ENCODE measurements at regions not wholly inside any gene's neighbourhood (a gene's known extent, or its start where the extent isn't known, plus 50 kb on each side); places are given as distances from the start of the nearest gene placed in this dataset.
"Not testable (repeated sequence)": the region's sequence is repeated elsewhere in the genome, so short reads cannot be mapped to it uniquely, and the experiment has no call there.

DNA sequence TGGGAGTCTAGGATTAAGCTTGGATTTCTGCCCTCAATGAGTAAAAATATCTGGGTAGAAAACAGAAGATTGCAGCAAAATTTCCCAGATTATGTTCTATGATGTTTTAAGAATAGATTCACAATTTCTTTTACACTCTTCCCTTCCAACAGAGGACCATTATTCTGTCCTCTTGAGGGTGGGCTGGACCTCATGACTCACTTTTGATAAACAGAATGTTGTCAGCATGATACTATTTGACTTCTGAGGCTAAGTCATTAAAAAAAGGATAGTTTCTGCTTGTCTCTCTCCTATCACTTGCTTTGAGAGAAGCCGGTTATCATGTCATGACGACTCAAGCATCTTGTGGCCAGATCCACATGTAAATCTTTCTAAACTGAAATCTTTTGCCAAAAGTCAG, 396.2 kb upstream of the CDIN1 start:
- POLR2A ChIA-PET, result no interaction called here
- no peak for DNase-seq
- 100% methylated on average over 2 of the region's 2 CpGs for WGBS (ENCODE audit: insufficient coverage)

DNA sequence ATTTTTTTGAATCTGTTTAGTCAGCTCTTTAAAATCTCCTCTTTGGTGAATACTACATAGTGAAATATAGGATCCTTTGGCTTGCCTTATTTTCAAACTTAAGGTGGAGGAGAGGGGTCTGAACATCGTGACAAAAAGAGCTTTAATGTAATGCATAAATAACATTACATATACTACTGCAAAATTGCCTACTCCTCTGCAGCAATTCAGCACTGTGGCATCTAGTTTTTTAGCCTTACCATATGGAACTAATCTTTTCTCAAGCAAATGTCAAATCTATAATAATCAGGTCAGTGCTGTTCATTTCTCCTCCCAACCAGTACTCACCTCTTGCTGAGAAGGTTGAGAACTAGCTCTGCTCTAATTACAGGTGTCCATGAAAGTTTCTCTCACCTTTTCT, 394.0 kb upstream of the CDIN1 start:
- Histone ChIP-seq H3K36me3 (ENCODE audit: control insufficient read depth in 4 of 4, insufficient read depth in 4 of 4, low read length in 3 of 4) (no peaks in the 10 kb centered on the region), H3K4me1 (ENCODE audit: control extremely low read depth in 1 of 4, control insufficient read depth in 4 of 4, insufficient read depth in 4 of 4, low read length in 3 of 4) (no peaks in the 10 kb centered on the region), H3K4me3 (ENCODE audit: control insufficient read depth in 1 of 7, extremely low read depth in 1 of 7, insufficient read depth in 4 of 7, low read depth in 2 of 7, low read length in 6 of 7) (no peak overlapping the region), H3K9me3 (ENCODE audit: control extremely low read depth in 1 of 5, control insufficient read depth in 4 of 5, insufficient read depth in 2 of 5, low read depth in 1 of 5, low read length in 4 of 5) (no peaks in the 10 kb centered on the region), H3K27me3 (replicated peaks in 2 of 5; ENCODE audit: control insufficient read depth in 4 of 5, insufficient read depth in 5 of 5, low read length in 4 of 5) (no peaks in the 10 kb centered on the region), H3K27ac (ENCODE audit: insufficient read depth in 1 of 2, low read depth in 1 of 2, low read length in 2 of 2, poor library complexity in 1 of 2, severe bottlenecking in 2 of 2) (no peak overlapping the region)
- ChIA-PET CTCF (no interaction called here), POLR2A (no interaction called here)
- no peak for DNase-seq
- WGBS (ENCODE audit: insufficient coverage), result no CpG with 5 or more reads among the region's 1 CpG

More for the DNA sequence above, 396.2 kb upstream of the CDIN1 start:
- Histone ChIP-seq H3K27me3 (replicated peaks in 2 of 5; ENCODE audit: control insufficient read depth in 4 of 5, insufficient read depth in 5 of 5, low read length in 4 of 5) (no peaks in the 10 kb centered on the region), H3K36me3 (ENCODE audit: control insufficient read depth in 4 of 4, insufficient read depth in 4 of 4, low read length in 3 of 4) (no peaks in the 10 kb centered on the region), H3K4me3 (ENCODE audit: control insufficient read depth in 1 of 7, extremely low read depth in 1 of 7, insufficient read depth in 4 of 7, low read depth in 2 of 7, low read length in 6 of 7) (no peak overlapping the region), H3K9me3 (ENCODE audit: control extremely low read depth in 1 of 5, control insufficient read depth in 4 of 5, insufficient read depth in 2 of 5, low read depth in 1 of 5, low read length in 4 of 5) (no peaks in the 10 kb centered on the region), H3K27ac (ENCODE audit: insufficient read depth in 1 of 2, low read depth in 1 of 2, low read length in 2 of 2, poor library complexity in 1 of 2, severe bottlenecking in 2 of 2) (no peak overlapping the region), H3K4me1 (ENCODE audit: control extremely low read depth in 1 of 4, control insufficient read depth in 4 of 4, insufficient read depth in 4 of 4, low read length in 3 of 4) (no peaks in the 10 kb centered on the region)
- CTCF ChIA-PET, result no interaction called here

DNA sequence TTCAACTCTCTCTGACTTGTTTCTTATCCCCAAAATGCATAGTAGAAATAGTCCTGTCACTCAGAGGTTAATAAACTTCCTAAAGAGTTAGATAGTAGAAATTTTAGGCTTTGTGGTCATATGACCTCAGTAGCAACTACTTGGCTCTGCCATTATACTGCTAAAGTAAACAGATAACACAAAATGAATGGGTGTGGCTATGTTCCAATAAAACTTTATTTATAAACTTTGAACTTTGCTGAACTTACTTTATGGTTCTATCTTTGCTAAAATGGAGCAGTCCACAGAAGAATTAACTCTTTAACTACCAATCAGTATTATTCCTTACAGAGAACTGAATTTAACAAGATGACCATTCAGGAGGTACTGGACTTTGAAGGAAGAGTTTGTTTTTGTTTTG, 393.6 kb upstream of the CDIN1 start:
- Histone ChIP-seq H3K27ac (ENCODE audit: insufficient read depth in 1 of 2, low read depth in 1 of 2, low read length in 2 of 2, poor library complexity in 1 of 2, severe bottlenecking in 2 of 2) (no peak overlapping the region), H3K36me3 (ENCODE audit: control insufficient read depth in 4 of 4, insufficient read depth in 4 of 4, low read length in 3 of 4) (no peaks in the 10 kb centered on the region), H3K4me1 (ENCODE audit: control extremely low read depth in 1 of 4, control insufficient read depth in 4 of 4, insufficient read depth in 4 of 4, low read length in 3 of 4) (no peaks in the 10 kb centered on the region), H3K9me3 (ENCODE audit: control extremely low read depth in 1 of 5, control insufficient read depth in 4 of 5, insufficient read depth in 2 of 5, low read depth in 1 of 5, low read length in 4 of 5) (no peaks in the 10 kb centered on the region), H3K4me3 (ENCODE audit: control insufficient read depth in 1 of 7, extremely low read depth in 1 of 7, insufficient read depth in 4 of 7, low read depth in 2 of 7, low read length in 6 of 7) (no peak overlapping the region), H3K27me3 (replicated peaks in 2 of 5; ENCODE audit: control insufficient read depth in 4 of 5, insufficient read depth in 5 of 5, low read length in 4 of 5) (no peaks in the 10 kb centered on the region)
- DNase-seq, result no peak
- ChIA-PET CTCF (no interaction called here), POLR2A (no interaction called here)

DNA sequence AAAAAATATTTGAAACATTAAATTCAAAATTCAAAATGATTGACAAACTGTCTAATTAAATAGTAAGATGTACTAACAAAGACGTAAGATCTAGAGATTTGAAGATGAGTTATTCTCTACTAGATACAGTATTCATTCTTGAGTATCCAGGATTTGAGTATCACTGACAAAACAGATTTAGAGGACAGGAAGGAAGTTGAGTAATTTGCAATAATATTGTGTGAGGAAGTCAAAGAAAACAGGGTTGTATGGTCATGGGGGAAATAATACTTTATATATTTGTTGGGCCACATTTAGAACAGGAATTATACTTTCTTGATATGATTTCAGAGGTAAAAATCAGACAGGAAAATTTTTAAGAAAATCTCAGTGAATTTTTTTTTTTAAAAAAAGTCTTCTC, 393.1 kb upstream of the CDIN1 start:
- Histone ChIP-seq H3K9me3 (ENCODE audit: control extremely low read depth in 1 of 5, control insufficient read depth in 4 of 5, insufficient read depth in 2 of 5, low read depth in 1 of 5, low read length in 4 of 5) (no peaks in the 10 kb centered on the region), H3K36me3 (ENCODE audit: control insufficient read depth in 4 of 4, insufficient read depth in 4 of 4, low read length in 3 of 4) (no peaks in the 10 kb centered on the region), H3K27me3 (replicated peaks in 2 of 5; ENCODE audit: control insufficient read depth in 4 of 5, insufficient read depth in 5 of 5, low read length in 4 of 5) (no peaks in the 10 kb centered on the region), H3K4me1 (ENCODE audit: control extremely low read depth in 1 of 4, control insufficient read depth in 4 of 4, insufficient read depth in 4 of 4, low read length in 3 of 4) (no peaks in the 10 kb centered on the region), H3K27ac (ENCODE audit: insufficient read depth in 1 of 2, low read depth in 1 of 2, low read length in 2 of 2, poor library complexity in 1 of 2, severe bottlenecking in 2 of 2) (no peak overlapping the region), H3K4me3 (ENCODE audit: control insufficient read depth in 1 of 7, extremely low read depth in 1 of 7, insufficient read depth in 4 of 7, low read depth in 2 of 7, low read length in 6 of 7) (no peak overlapping the region)
- WGBS (ENCODE audit: insufficient coverage), result 100% methylated on average over 1 of the region's 1 CpG
- ChIA-PET POLR2A (no interaction called here), CTCF (no interaction called here)
- DNase-seq, result no peak

DNA sequence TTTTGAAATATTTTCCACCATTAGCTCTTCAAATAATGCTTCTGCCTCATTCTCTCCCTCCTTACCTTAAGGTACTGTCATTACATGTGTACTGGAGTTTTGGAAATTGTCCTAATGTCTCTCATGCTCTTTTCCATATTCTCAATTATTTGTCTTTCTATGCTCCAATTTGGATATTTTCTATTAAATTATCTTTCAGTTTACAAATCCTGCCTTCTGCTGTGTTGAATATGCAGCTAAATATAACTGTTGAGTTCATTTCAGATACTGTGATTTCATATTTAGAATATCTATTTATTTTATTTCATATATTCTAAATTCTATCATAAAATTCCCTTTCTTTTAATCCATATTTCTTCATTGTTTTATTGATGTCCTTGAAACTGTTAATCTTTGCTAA, 388.0 kb upstream of the CDIN1 start:
- Histone ChIP-seq H3K4me3 (ENCODE audit: control insufficient read depth in 1 of 7, extremely low read depth in 1 of 7, insufficient read depth in 4 of 7, low read depth in 2 of 7, low read length in 6 of 7) (no peak overlapping the region), H3K27ac (ENCODE audit: insufficient read depth in 1 of 2, low read depth in 1 of 2, low read length in 2 of 2, poor library complexity in 1 of 2, severe bottlenecking in 2 of 2) (no peak overlapping the region), H3K4me1 (ENCODE audit: control extremely low read depth in 1 of 4, control insufficient read depth in 4 of 4, insufficient read depth in 4 of 4, low read length in 3 of 4) (no peaks in the 10 kb centered on the region), H3K27me3 (replicated peaks in 2 of 5; ENCODE audit: control insufficient read depth in 4 of 5, insufficient read depth in 5 of 5, low read length in 4 of 5) (no peaks in the 10 kb centered on the region), H3K9me3 (ENCODE audit: control extremely low read depth in 1 of 5, control insufficient read depth in 4 of 5, insufficient read depth in 2 of 5, low read depth in 1 of 5, low read length in 4 of 5) (peaks cover 0 to 3% (median 0%) of the 10 kb centered on the region in 5 experiments), H3K36me3 (ENCODE audit: control insufficient read depth in 4 of 4, insufficient read depth in 4 of 4, low read length in 3 of 4) (no peaks in the 10 kb centered on the region)
- DNase-seq, result no peak
- POLR2A ChIA-PET, result no interaction called here
- CTCF ChIA-PET, result no interaction called here

DNA sequence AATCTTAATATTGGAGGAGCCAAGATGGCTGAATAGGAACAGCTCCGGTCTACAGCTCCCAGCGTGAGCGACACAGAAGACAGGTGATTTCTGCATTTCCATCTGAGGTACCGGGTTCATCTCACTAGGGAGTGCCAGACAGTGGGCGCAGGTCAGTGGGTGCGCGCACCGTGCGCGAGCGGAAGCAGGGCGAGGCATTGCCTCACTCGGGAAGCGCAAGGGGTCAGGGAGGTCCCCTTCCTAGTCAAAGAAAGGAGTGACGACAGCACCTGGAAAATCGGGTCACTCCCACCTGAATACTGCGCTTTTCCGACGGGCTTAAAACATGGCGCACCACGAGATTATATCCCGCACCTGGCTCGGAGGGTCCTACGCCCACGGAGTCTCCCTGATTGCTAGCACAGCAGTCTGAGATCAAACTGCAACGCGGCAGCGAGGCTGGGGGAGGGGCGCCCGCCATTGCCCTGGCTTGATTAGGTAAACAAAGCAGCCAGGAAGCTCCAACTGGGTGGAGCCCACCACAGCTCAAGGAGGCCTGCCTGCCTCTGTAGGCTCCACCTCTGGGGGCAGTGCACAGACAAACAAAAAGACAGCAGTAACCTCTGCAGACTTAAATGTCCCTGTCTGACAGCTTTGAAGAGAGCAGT, 383.9 kb upstream of the CDIN1 start:
- H3K9me3 ChIP-seq (ENCODE audit: control extremely low read depth in 1 of 5, control insufficient read depth in 4 of 5, insufficient read depth in 2 of 5, low read depth in 1 of 5, low read length in 4 of 5); H3K27ac ChIP-seq (ENCODE audit: insufficient read depth in 1 of 2, low read depth in 1 of 2, low read length in 2 of 2, poor library complexity in 1 of 2, severe bottlenecking in 2 of 2); POLR2A ChIA-PET; CTCF ChIA-PET; H3K27me3 ChIP-seq (replicated peaks in 2 of 5; ENCODE audit: control insufficient read depth in 4 of 5, insufficient read depth in 5 of 5, low read length in 4 of 5); H3K4me3 ChIP-seq (ENCODE audit: control insufficient read depth in 1 of 7, extremely low read depth in 1 of 7, insufficient read depth in 4 of 7, low read depth in 2 of 7, low read length in 6 of 7); H3K4me1 ChIP-seq (ENCODE audit: control extremely low read depth in 1 of 4, control insufficient read depth in 4 of 4, insufficient read depth in 4 of 4, low read length in 3 of 4); DNase-seq; H3K36me3 ChIP-seq (ENCODE audit: control insufficient read depth in 4 of 4, insufficient read depth in 4 of 4, low read length in 3 of 4): not testable (repeated sequence)
- 98% methylated on average over 19 of the region's 30 CpGs for WGBS (ENCODE audit: insufficient coverage)

DNA sequence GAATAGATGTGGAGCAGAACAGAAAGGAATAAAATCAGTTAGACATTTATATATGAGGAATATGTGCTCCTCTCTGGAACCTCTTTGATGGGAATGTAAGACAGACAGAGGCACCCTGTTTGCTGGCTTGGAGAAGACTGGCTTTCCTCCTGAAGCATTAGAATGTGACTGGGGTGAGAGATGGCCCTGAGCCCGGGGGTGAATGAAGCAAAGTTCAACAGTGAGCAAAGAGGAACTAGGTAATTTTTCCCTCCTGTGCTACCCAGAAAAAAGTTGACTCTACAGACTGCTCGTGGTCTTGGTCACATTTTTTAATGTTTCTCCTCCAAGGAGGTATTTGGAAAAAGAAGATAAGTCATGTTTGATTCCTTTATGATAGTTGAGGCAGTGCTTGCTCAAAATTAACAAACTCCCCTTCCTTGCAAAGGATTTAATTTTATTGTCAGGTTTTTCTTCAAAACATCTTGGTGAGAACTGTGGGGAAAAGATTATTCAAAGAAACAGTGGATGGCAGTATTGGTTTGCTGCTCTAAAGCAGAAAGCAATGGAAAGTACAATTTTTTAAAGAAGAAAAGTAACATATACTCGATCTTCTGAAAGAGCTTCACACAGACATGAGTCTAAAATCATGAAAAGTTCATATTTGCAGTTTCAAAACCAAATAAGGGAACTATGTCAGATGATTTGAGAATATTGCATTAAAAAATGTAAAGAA, 370.4 kb upstream of the CDIN1 start:
- Histone ChIP-seq H3K4me3 (ENCODE audit: control insufficient read depth in 1 of 7, extremely low read depth in 1 of 7, insufficient read depth in 4 of 7, low read depth in 2 of 7, low read length in 6 of 7) (no peak overlapping the region), H3K27ac (ENCODE audit: insufficient read depth in 1 of 2, low read depth in 1 of 2, low read length in 2 of 2, poor library complexity in 1 of 2, severe bottlenecking in 2 of 2) (no peak overlapping the region), H3K36me3 (ENCODE audit: control insufficient read depth in 4 of 4, insufficient read depth in 4 of 4, low read length in 3 of 4) (no peaks in the 10 kb centered on the region), H3K27me3 (replicated peaks in 2 of 5; ENCODE audit: control insufficient read depth in 4 of 5, insufficient read depth in 5 of 5, low read length in 4 of 5) (no peaks in the 10 kb centered on the region), H3K9me3 (ENCODE audit: control extremely low read depth in 1 of 5, control insufficient read depth in 4 of 5, insufficient read depth in 2 of 5, low read depth in 1 of 5, low read length in 4 of 5) (peaks cover 0 to 2% (median 0%) of the 10 kb centered on the region in 5 experiments), H3K4me1 (ENCODE audit: control extremely low read depth in 1 of 4, control insufficient read depth in 4 of 4, insufficient read depth in 4 of 4, low read length in 3 of 4) (no peaks in the 10 kb centered on the region)
- DNase-seq, result no peak
- ChIA-PET POLR2A (no interaction called here), CTCF (no interaction called here)
- 0% methylated on average over 2 of the region's 3 CpGs for WGBS (ENCODE audit: insufficient coverage)

Data from common myeloid progenitor, CD34-positive (primary cell).